GM12878 (cell line): ENCODE measurements at regions not wholly inside any gene's neighbourhood (a gene's known extent, or its start where the extent isn't known, plus 50 kb on each side); places are given as distances from the start of the nearest gene placed in this dataset.
"Not testable (repeated sequence)": the region's sequence is repeated elsewhere in the genome, so short reads cannot be mapped to it uniquely, and the experiment has no call there.

ENCODE experiments used
- ATAC-seq: fragments of 200-7000 bp; cut with Tn5 transposase; 3 replicates; pipeline ENCODE4 v1.9.1; 2020; ENCODE audit warnings: mild to moderate bottlenecking, moderate library complexity
- BruUV-seq: library from RNA; stranded (reverse); fragments of 400-500 nt; replicated peaks from 2 replicates; lab custom pipeline; 2021; lab: Mats Ljungman, UMichigan
- CTCF ChIA-PET: fragments of 300-600 bp; sonication (Branson Sonifier 250); formaldehyde crosslinking; extraction: SDS; loops from one replicate; lab custom pipeline; 2021; ENCODE audit warnings: inconsistent platforms; lab: Yijun Ruan, JAX
- POLR2A ChIA-PET: fragments of 350-600 bp; formaldehyde crosslinking; extraction: SDS; loops from one replicate; lab custom pipeline; 2021; ENCODE audit warnings: inconsistent platforms; lab: Charles Lee
- RAD21 ChIA-PET: fragments of 300-600 bp; sonication (Branson Sonifier 250); formaldehyde crosslinking; loops from one replicate; lab custom pipeline; 2023; ENCODE audit warnings: antibody characterized with exemption; ENCODE audit not compliant: unreplicated experiment; lab: Charles Lee
- SMC1A ChIA-PET: fragments of 300-600 bp; sonication (Branson Sonifier 250); formaldehyde crosslinking; loops from one replicate; lab custom pipeline; 2023; ENCODE audit not compliant: unreplicated experiment, uncharacterized antibody; lab: Charles Lee
- DNase-seq: peaks from one replicate; pipeline ENCODE4 v3.0.0-alpha.2; 2011; ENCODE audit warnings: low read depth, low spot score
- FAIRE-seq: peaks from 3 replicates; lab custom pipeline; 2011; peaks lifted over from hg19 to GRCh38; lab: Jason Lieb, UNC
- H2AFZ ChIP-seq: 2 replicates; pipeline ENCODE4 v1.6.0; 2011; ENCODE audit warnings: low read depth, low read length, control low read depth; ENCODE audit not compliant: control insufficient read depth
- H3K27ac ChIP-seq: 2 replicates; pipeline ENCODE4 v1.5.1; 2011; ENCODE audit warnings: control low read depth; ENCODE audit not compliant: control insufficient read depth, insufficient read depth
- H3K27me3 ChIP-seq, 2 experiments: replicated peaks in 1 of 2; 2 replicates each; pipeline versions ENCODE4 v1.6.0 to v1.6.1; 2011; ENCODE audit warnings: low read length in 1 of 2; ENCODE audit not compliant: control insufficient read depth in 2 of 2, insufficient read depth in 2 of 2
- H3K36me3 ChIP-seq, 2 experiments: 2 replicates each; pipeline ENCODE4 v1.5.1; 2011; ENCODE audit warnings: low read length in 1 of 2; ENCODE audit not compliant: control insufficient read depth in 2 of 2, insufficient read depth in 2 of 2
- H3K4me1 ChIP-seq: 2 replicates; pipeline ENCODE4 v1.6.1; 2011; ENCODE audit warnings: mild to moderate bottlenecking, low read length, moderate library complexity, mixed read lengths; ENCODE audit not compliant: control insufficient read depth, insufficient read depth
- H3K4me2 ChIP-seq: 2 replicates; pipeline ENCODE4 v1.6.0; 2011; ENCODE audit warnings: control low read depth; ENCODE audit not compliant: control insufficient read depth, insufficient read depth
- H3K4me3 ChIP-seq: fragments of 200-600 bp; sonication (generic); 2 replicates; pipeline ENCODE4 v1.5.1; 2016
- H3K79me2 ChIP-seq: 2 replicates; pipeline ENCODE4 v1.6.0; 2011; ENCODE audit warnings: low read length; ENCODE audit not compliant: control insufficient read depth, insufficient read depth
- H3K9ac ChIP-seq: 2 replicates; pipeline ENCODE4 v1.8.0; 2011; ENCODE audit warnings: low read length, control low read depth, mixed read lengths; ENCODE audit not compliant: control insufficient read depth, insufficient read depth
- H3K9me3 ChIP-seq: replicated peaks from 3 replicates; pipeline ENCODE4 v1.5.1; 2011; ENCODE audit warnings: mild to moderate bottlenecking, low read length; ENCODE audit not compliant: control insufficient read depth, insufficient read depth
- H4K20me1 ChIP-seq: 2 replicates; pipeline ENCODE4 v1.6.0; 2011; ENCODE audit not compliant: control insufficient read depth, insufficient read depth
- WGBS: methylation state at CpG from one replicate; pipeline ENCODE4 v1.1.6; 2016; ENCODE audit warnings: low lambda C conversion rate; ENCODE audit not compliant: insufficient replicate concordance, insufficient coverage; ENCODE audit errors: missing lambda C conversion rate; 5-methylcytosine and 5-hydroxymethylcytosine counted together
- in situ Hi-C: fragments of 300-500 bp; cut with MboI; formaldehyde crosslinking; loops from 9 replicates; pipeline ENCODE4 v1.14.3; 2018; ENCODE audit warnings: mixed read lengths
- intact Hi-C: fragments of 100-400 bp; cut with micrococcal nuclease; formaldehyde crosslinking; loops from one replicate; pipeline ENCODE4 v1.14.2; 2022; ENCODE audit not compliant: unreplicated experiment

DNA sequence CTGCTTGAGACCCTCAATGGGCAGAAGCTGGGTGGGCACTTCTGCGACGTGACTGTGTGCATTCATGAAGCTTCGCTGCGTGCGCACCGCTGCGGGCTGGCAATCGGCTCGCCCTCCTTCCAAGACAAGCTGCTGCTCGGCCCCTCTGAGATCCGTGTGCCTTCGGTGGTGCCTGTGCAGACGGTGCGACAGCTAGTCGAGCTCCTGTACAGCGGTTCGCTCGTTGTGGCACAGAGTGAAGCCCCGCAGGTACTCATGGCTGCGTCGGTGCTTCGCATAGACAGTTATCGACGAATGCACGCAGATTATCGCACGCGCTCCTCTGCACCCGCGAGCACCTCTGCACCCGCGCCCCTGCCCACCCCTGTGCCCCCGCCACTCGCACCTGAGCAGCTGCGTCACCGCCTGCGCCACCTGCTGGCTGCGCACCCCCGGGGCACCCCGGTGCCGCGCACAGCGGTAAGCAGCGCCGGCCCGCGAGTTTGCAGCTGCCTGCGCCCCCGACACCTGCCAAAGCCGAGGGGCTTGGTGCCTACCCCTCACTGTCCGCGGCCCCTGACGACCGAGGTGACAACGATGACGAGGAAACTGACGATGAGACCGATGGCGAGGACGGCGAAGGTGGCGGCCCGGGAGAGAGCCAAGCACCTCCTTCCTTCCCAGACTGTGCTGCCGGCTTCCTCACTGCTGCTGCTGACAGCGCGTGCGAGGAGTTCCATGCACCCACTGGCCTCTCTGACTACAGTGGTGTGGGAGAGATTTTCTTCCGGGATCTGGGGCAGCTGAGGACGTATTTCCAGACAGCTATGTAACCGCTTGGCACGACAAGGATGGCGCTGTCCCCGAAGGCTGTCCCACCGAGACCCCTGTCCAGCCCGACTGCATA is 89.2 kb downstream of the LIMS4 start:
- RAD21 ChIA-PET, H3K36me3 ChIP-seq, H3K9me3 ChIP-seq, H3K4me1 ChIP-seq, POLR2A ChIA-PET, H4K20me1 ChIP-seq, H3K4me3 ChIP-seq, in situ Hi-C loops, H3K27ac ChIP-seq, intact Hi-C loops, BruUV-seq, H3K4me2 ChIP-seq, CTCF ChIA-PET, DNase-seq, H3K27me3 ChIP-seq, H2AFZ ChIP-seq, H3K9ac ChIP-seq, SMC1A ChIA-PET, H3K79me2 ChIP-seq: not testable (repeated sequence)
- peak; percentile 35 for FAIRE-seq
- no CpG with 5 or more reads among the region's 75 CpGs for WGBS
- ATAC-seq = peak; percentile 94

DNA sequence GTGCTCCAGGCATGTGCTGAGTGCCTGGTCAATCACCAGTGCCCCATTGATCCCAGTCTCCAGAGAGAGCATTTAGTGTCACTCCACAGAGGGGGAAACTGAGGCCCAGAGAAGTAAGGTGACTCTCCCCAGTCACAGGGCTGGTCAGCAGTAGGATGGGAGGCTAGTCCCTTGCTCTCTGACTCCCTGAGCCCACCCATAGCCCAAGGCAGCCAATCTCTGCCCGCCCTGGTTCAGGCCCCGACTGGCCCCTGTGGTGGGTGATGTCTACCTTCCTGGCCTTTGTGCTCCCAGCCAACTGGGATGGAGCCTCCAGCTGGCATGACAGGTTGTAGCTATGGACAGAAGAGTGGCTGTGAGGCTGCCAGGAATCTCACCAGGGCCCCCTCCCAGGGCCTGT is 99.1 kb downstream of the LIMS4 start:
- ATAC-seq = not testable (repeated sequence)

DNA sequence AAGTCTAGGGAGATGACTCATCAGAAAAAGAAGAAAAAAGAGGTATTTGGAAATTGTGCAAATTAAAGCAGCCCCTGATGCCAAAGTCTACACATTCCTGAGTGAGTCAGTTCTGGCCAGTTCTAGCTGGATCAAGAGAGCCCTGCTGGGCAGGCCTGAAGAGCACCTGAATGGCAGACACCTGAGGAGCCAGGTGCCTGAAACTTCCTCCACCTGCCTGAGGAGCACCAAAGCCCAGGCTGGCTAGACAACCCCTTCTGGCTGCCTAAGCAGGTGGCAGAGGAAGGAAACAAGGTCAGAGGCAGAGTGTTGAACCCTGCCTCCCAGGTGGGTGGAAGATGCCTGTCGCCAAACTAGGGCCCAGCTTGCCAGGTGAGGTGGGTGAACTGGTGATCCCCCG is 101.0 kb downstream of the LIMS4 start:
- SMC1A ChIA-PET, FAIRE-seq, in situ Hi-C loops, H3K27me3 ChIP-seq, H3K4me3 ChIP-seq, H3K9ac ChIP-seq, H3K4me2 ChIP-seq, CTCF ChIA-PET, RAD21 ChIA-PET, intact Hi-C loops, H3K36me3 ChIP-seq, H3K9me3 ChIP-seq, BruUV-seq, POLR2A ChIA-PET, H2AFZ ChIP-seq, DNase-seq, H4K20me1 ChIP-seq, ATAC-seq, H3K27ac ChIP-seq, H3K79me2 ChIP-seq, H3K4me1 ChIP-seq: not testable (repeated sequence)
- WGBS = 13% methylated on average over 1 of the region's 2 CpGs

More for the DNA sequence above, 99.1 kb downstream of the LIMS4 start:
- H3K27me3 ChIP-seq, H3K4me1 ChIP-seq, H2AFZ ChIP-seq, SMC1A ChIA-PET, H4K20me1 ChIP-seq, POLR2A ChIA-PET, intact Hi-C loops, CTCF ChIA-PET, BruUV-seq, H3K9ac ChIP-seq, H3K9me3 ChIP-seq, DNase-seq, H3K4me3 ChIP-seq, H3K36me3 ChIP-seq, H3K27ac ChIP-seq, RAD21 ChIA-PET, H3K79me2 ChIP-seq, FAIRE-seq, H3K4me2 ChIP-seq, in situ Hi-C loops: not testable (repeated sequence)
- WGBS = 25% methylated on average over 2 of the region's 2 CpGs

DNA sequence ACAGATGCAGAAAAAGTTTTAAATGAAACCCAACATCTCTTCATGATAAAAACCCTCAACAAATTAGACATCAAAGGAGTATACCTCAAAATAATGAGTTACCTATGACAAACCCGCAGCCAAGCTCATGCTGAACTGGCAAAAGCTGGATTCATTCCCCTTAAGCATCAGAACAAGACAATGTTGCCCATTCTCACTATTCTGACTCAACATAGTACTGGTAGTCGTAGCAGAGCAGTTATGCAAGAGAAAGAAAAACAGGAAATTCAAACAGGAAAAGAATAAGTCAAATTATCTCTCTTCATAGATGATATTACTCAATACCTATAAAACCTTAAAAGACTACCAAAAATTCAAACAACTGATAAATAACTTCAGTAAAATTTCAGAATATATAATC is 115.0 kb downstream of the LIMS4 start:
- H2AFZ ChIP-seq, DNase-seq, H3K4me1 ChIP-seq, POLR2A ChIA-PET, H3K79me2 ChIP-seq, H3K36me3 ChIP-seq, H3K9me3 ChIP-seq, ATAC-seq, SMC1A ChIA-PET, H3K4me3 ChIP-seq, RAD21 ChIA-PET, intact Hi-C loops, CTCF ChIA-PET, in situ Hi-C loops, FAIRE-seq, H3K27ac ChIP-seq, H3K4me2 ChIP-seq, H4K20me1 ChIP-seq, H3K27me3 ChIP-seq, H3K9ac ChIP-seq, BruUV-seq: not testable (repeated sequence)
- no CpG with 5 or more reads among the region's 2 CpGs for WGBS
